Ishikawa (cell line): ENCODE measurements at regions not wholly inside any gene's neighbourhood (a gene's known extent, or its start where the extent isn't known, plus 50 kb on each side); places are given as distances from the start of the nearest gene placed in this dataset.

Source experiments
- TEAD4 ChIP-seq: IDR thresholded peaks from 2 replicates; pipeline ENCODE4 v1.6.1; 2012
- TF ChIP-seq, protein P1 (sequence below): IDR thresholded peaks from 2 replicates; pipeline ENCODE4 v1.6.1; 2012

DNA sequence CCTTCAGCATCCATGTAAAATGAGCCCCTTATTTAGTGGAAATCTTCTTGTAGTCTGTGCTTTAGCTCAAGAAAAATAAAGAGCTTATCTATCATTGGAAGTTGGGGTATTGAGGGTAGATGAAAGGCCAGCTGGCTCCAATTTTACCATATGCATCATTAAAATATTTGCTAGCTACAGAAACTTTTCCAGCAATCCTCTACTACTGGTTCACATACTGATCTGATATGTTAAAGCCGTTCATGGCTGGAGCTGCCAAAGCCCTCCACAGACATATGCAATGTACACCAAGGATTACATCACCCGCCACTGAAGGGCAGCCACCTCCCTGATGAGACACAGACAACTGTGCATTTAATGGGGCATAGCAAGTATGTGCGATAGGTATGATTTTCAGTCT, 1205.3 kb downstream of the GALC start:
- TF ChIP-seq TEAD4, result no peak
- TF ChIP-seq, protein P1, sequence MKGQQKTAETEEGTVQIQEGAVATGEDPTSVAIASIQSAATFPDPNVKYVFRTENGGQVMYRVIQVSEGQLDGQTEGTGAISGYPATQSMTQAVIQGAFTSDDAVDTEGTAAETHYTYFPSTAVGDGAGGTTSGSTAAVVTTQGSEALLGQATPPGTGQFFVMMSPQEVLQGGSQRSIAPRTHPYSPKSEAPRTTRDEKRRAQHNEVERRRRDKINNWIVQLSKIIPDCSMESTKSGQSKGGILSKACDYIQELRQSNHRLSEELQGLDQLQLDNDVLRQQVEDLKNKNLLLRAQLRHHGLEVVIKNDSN, result no peak
